HCT116 (cell line): ENCODE measurements at regions not wholly inside any gene's neighbourhood (a gene's known extent, or its start where the extent isn't known, plus 50 kb on each side); places are given as distances from the start of the nearest gene placed in this dataset.

Experiments used
- ATAC-seq: fragments of 200-7000 bp; cut with Tn5 transposase; 2 replicates; pipeline ENCODE4 v1.9.1; 2020; ENCODE audit warnings: mild to moderate bottlenecking, moderate library complexity
- BruUV-seq: library from RNA; stranded (reverse); fragments of 400-500 nt; replicated peaks from 2 replicates; lab custom pipeline; 2021; lab: Mats Ljungman, UMichigan
- CTCF ChIA-PET: fragments of 300-600 bp; sonication (Branson Sonifier 250); formaldehyde crosslinking; loops from one replicate; lab custom pipeline; 2021; ENCODE audit warnings: antibody characterized with exemption; lab: Charles Lee
- POLR2A ChIA-PET: fragments of 300-600, 350-600 bp; sonication (Branson Sonifier 250); formaldehyde crosslinking; loops from one replicate; lab custom pipeline; 2021; ENCODE audit warnings: antibody characterized with exemption; lab: Charles Lee
- RAD21 ChIA-PET, 2 experiments: fragments of 300-600 bp; sonication (Branson Sonifier 250); formaldehyde crosslinking; loops; one replicate each; lab custom pipeline; 2023; ENCODE audit warnings: low total read pairs in 2 of 2; ENCODE audit not compliant: uncharacterized antibody in 2 of 2, unreplicated experiment in 2 of 2, low non-redundant PET in 1 of 2; lab: Charles Lee
- DNase-seq: peaks from one replicate; pipeline ENCODE4 v3.0.0-alpha.2; 2010; ENCODE audit warnings: low read depth, low spot score
- H2AFZ ChIP-seq: fragments of 200-600 bp; shearing (Covaris generic), sonication (generic); 2 replicates; pipeline ENCODE4 v1.6.1; 2017; ENCODE audit warnings: low read depth, mixed run types, mixed read lengths, antibody characterized with exemption, low read length; ENCODE audit not compliant: poor library complexity, severe bottlenecking
- H3K27ac ChIP-seq: 2 replicates; pipeline ENCODE4 v1.5.1; 2012; ENCODE audit warnings: low read depth, low read length
- H3K27me3 ChIP-seq: fragments of 200-600 bp; sonication (generic); 2 replicates; pipeline ENCODE4 v1.6.1; 2016; ENCODE audit warnings: mixed run types, low read length, mixed read lengths; ENCODE audit not compliant: insufficient read depth
- H3K36me3 ChIP-seq, 2 experiments: fragments of 200-500 bp in 1 of 2; fragments of 200-600 bp in 1 of 2; sonication (Bioruptor generic) in 1 of 2; sonication (generic) in 1 of 2; 2 replicates each; pipeline versions ENCODE4 v1.5.1 to v1.6.1; 2014 to 2016; ENCODE audit warnings: low read length in 2 of 2, inconsistent platforms in 1 of 2, mixed read lengths in 1 of 2, mixed run types in 1 of 2; ENCODE audit not compliant: insufficient read depth in 2 of 2, control insufficient read depth in 1 of 2
- H3K4me1 ChIP-seq, 2 experiments: fragments of 200-600 bp in 1 of 2; sonication (generic) in 1 of 2; 2 replicates each; pipeline versions ENCODE4 v1.5.1 to v1.6.1; 2012 to 2017; ENCODE audit warnings: low read length in 2 of 2, inconsistent platforms in 1 of 2, mild to moderate bottlenecking in 1 of 2, mixed read lengths in 1 of 2, mixed run types in 1 of 2, moderate library complexity in 1 of 2; ENCODE audit not compliant: insufficient read depth in 2 of 2, control insufficient read depth in 1 of 2
- H3K4me2 ChIP-seq: fragments of 200-600 bp; sonication (generic); 2 replicates; pipeline ENCODE4 v1.6.1; 2017; ENCODE audit warnings: mixed run types, low read length, mixed read lengths
- H3K4me3 ChIP-seq, 2 experiments: fragments of 200-600 bp in 1 of 2; sonication (generic) in 1 of 2; replicated peaks in 1 of 2; 2 replicates each; pipeline ENCODE4 v1.5.1; 2011 to 2016; ENCODE audit warnings: low read length in 2 of 2, control low read depth in 1 of 2, low read depth in 1 of 2, mild to moderate bottlenecking in 1 of 2, mixed read lengths in 1 of 2, mixed run types in 1 of 2
- H3K79me2 ChIP-seq: fragments of 200-600 bp; sonication (generic); 2 replicates; pipeline ENCODE4 v1.6.1; 2017; ENCODE audit warnings: mild to moderate bottlenecking, mixed run types, low read length, moderate library complexity, mixed read lengths; ENCODE audit not compliant: insufficient read depth
- H3K9ac ChIP-seq: fragments of 200-600 bp; sonication (generic); 2 replicates; pipeline ENCODE4 v1.6.1; 2016; ENCODE audit warnings: low read length, mixed read lengths
- H3K9me2 ChIP-seq: fragments of 200-600 bp; sonication (generic), shearing (Covaris generic); 2 replicates; pipeline ENCODE4 v1.6.1; 2017; ENCODE audit warnings: mixed run types, mild to moderate bottlenecking, moderate library complexity; ENCODE audit not compliant: insufficient read depth
- H3K9me3 ChIP-seq, 2 experiments: fragments of 200-500 bp in 1 of 2; fragments of 200-600 bp in 1 of 2; sonication (Bioruptor generic) in 1 of 2; sonication (generic) in 1 of 2; 2 replicates each; pipeline ENCODE4 v1.6.1; 2014 to 2017; ENCODE audit warnings: low read length in 2 of 2, mixed read lengths in 2 of 2, inconsistent platforms in 1 of 2, low read depth in 1 of 2, mild to moderate bottlenecking in 1 of 2, mixed run types in 1 of 2, moderate library complexity in 1 of 2; ENCODE audit not compliant: control insufficient read depth in 1 of 2, insufficient read depth in 1 of 2
- H4K20me1 ChIP-seq: fragments of 200-600 bp; sonication (generic), shearing (Covaris generic); 2 replicates; pipeline ENCODE4 v1.6.1; 2017; ENCODE audit warnings: mixed run types, mild to moderate bottlenecking, moderate library complexity; ENCODE audit not compliant: insufficient read depth
- CEBPB ChIP-seq: IDR thresholded peaks from 2 replicates; pipeline ENCODE4 v1.6.1; 2012; ENCODE audit warnings: low read depth
- EGR1 ChIP-seq: IDR thresholded peaks from 2 replicates; pipeline ENCODE4 v1.6.1; 2012; ENCODE audit warnings: low read depth
- EZH2 ChIP-seq: fragments of 200-600 bp; sonication (generic); IDR thresholded peaks from 2 replicates; pipeline ENCODE4 v1.6.1; 2017; ENCODE audit warnings: antibody characterized with exemption, mixed run types
- FOSL1 ChIP-seq: IDR thresholded peaks from 2 replicates; pipeline ENCODE4 v1.6.1; 2012; ENCODE audit warnings: low read depth
- JUND ChIP-seq: IDR thresholded peaks from 2 replicates; pipeline ENCODE4 v1.6.1; 2012
- POLR2A ChIP-seq: IDR thresholded peaks from 2 replicates; pipeline ENCODE4 v1.7.0; 2011; ENCODE audit warnings: borderline replicate concordance; ENCODE audit not compliant: insufficient read depth, insufficient read length; ENCODE audit errors: extremely low read depth
- POLR2AphosphoS5 ChIP-seq: IDR thresholded peaks from 2 replicates; pipeline ENCODE4 v1.6.1; 2011; ENCODE audit warnings: mild to moderate bottlenecking, low read depth, low read length, moderate library complexity
- TCF7L2 ChIP-seq: IDR thresholded peaks from 2 replicates; pipeline ENCODE4 v1.7.0; 2011; ENCODE audit warnings: borderline replicate concordance, inconsistent platforms; ENCODE audit not compliant: insufficient read depth, insufficient read length; ENCODE audit errors: extremely low read depth
- YY1 ChIP-seq: IDR thresholded peaks from 2 replicates; pipeline ENCODE4 v1.6.1; 2011; ENCODE audit warnings: low read length, low read depth, moderate library complexity, mild to moderate bottlenecking; ENCODE audit not compliant: insufficient replicate concordance; ENCODE audit errors: extremely low read depth
- ZNF274 ChIP-seq: fragments of 200-500 bp; sonication (Bioruptor generic); IDR thresholded peaks from 2 replicates; pipeline ENCODE4 v1.6.1; 2014; ENCODE audit warnings: mild to moderate bottlenecking, low read depth, low read length, inconsistent platforms
- intact Hi-C: fragments of 100-400 bp; cut with micrococcal nuclease; formaldehyde crosslinking; loops from 2 replicates; pipeline ENCODE4 v1.10.0; 2022

- intact Hi-C loops = no loop called here
- ChIA-PET CTCF (no interaction called here), RAD21 (no interaction called here), POLR2A (no interaction called here)
- no peak for TF ChIP-seq EGR1
- TF ChIP-seq TCF7L2 = no peak
- TF ChIP-seq FOSL1 = no peak
- DNase-seq (no peak), ATAC-seq (no peak)
- no peaks in the 10 kb centered on the region for H3K36me3 ChIP-seq
- no TSS peak for BruUV-seq
- no peak overlapping the region for H3K9ac ChIP-seq
- H3K4me1 ChIP-seq = no peaks in the 10 kb centered on the region
- no peak overlapping the region for H3K4me2 ChIP-seq
- H3K27me3 ChIP-seq = no peaks in the 10 kb centered on the region
- H3K79me2 ChIP-seq = no peaks in the 10 kb centered on the region
- no peak overlapping the region for H3K27ac ChIP-seq
- H4K20me1 ChIP-seq = no peaks in the 10 kb centered on the region
- no peaks in the 10 kb centered on the region for H3K9me2 ChIP-seq
- H3K4me3 ChIP-seq = no peak overlapping the region
- H3K9me3 ChIP-seq = peaks cover 0 to 4% of the 10 kb centered on the region in 2 experiments; a peak in 1 of 4 replicates
- no peak overlapping the region for H2AFZ ChIP-seq
Observed at GRCh38 chr21:24255591-24255990, 1351.7 kb downstream of the MRPL39 start.

GRCh38 chr21:24225431-24225830 lies 1381.8 kb downstream of the MRPL39 start:
- H3K27ac ChIP-seq = no peak overlapping the region
- no peaks in the 10 kb centered on the region for H3K4me1 ChIP-seq
- ChIA-PET RAD21 (no interaction called here), POLR2A (no interaction called here), CTCF (no interaction called here)
- no peaks in the 10 kb centered on the region for H4K20me1 ChIP-seq
- peaks cover 15 to 24% of the 10 kb centered on the region in 2 experiments; a peak in 3 of 4 replicates for H3K9me3 ChIP-seq
- H3K9me2 ChIP-seq = no peaks in the 10 kb centered on the region
- no peak for TF ChIP-seq ZNF274
- no peak for TF ChIP-seq POLR2AphosphoS5
- TF ChIP-seq EZH2 = no peak
- TF ChIP-seq JUND = no peak
- TF ChIP-seq YY1 = no peak
- no peak for TF ChIP-seq CEBPB
- TF ChIP-seq POLR2A = no peak
- intact Hi-C loops = no loop called here
- no peak overlapping the region for H3K4me3 ChIP-seq
- no peak overlapping the region for H3K4me2 ChIP-seq
- H2AFZ ChIP-seq = no peak overlapping the region
- H3K27me3 ChIP-seq = no peaks in the 10 kb centered on the region
- H3K79me2 ChIP-seq = no peaks in the 10 kb centered on the region
- no peak for DNase-seq
- H3K9ac ChIP-seq = no peak overlapping the region
- no TSS peak for BruUV-seq
- ATAC-seq = no peak
- no peaks in the 10 kb centered on the region for H3K36me3 ChIP-seq
